IMR-90 (cell line): ENCODE measurements at regions not wholly inside any gene's neighbourhood (a gene's known extent, or its start where the extent isn't known, plus 50 kb on each side); places are given as distances from the start of the nearest gene placed in this dataset.

ENCODE experiments used
- ATAC-seq: fragments of 200-7000 bp; cut with Tn5 transposase; 2 replicates; pipeline ENCODE4 v1.9.1; 2020; ENCODE audit warnings: low read depth, mild to moderate bottlenecking, moderate library complexity
- BruUV-seq: library from RNA; stranded (reverse); fragments of 400-500 nt; replicated peaks from 2 replicates; lab custom pipeline; 2021; lab: Mats Ljungman, UMichigan
- CTCF ChIA-PET: fragments of 300-600 bp; formaldehyde crosslinking; extraction: SDS; loops from one replicate; lab custom pipeline; 2021; ENCODE audit warnings: antibody characterized with exemption; lab: Yijun Ruan, JAX
- POLR2A ChIA-PET: fragments of 300-600 bp; sonication (Branson Sonifier 250); formaldehyde crosslinking; loops from one replicate; lab custom pipeline; 2022; ENCODE audit warnings: antibody characterized with exemption; ENCODE audit not compliant: unreplicated experiment; lab: Charles Lee
- DNase-seq: peaks from one replicate; pipeline ENCODE4 v3.0.0; 2013
- H2AFZ ChIP-seq: replicated peaks from 2 replicates; pipeline ENCODE3; 2013; ENCODE audit warnings: low read length, mild to moderate bottlenecking; ENCODE audit not compliant: poor library complexity
- H2AK5ac ChIP-seq: 2 replicates; pipeline ENCODE4 v1.6.1; 2013; ENCODE audit warnings: low read depth, low read length, inconsistent platforms
- H2AK9ac ChIP-seq: replicated peaks from 2 replicates; pipeline ENCODE3; 2013; ENCODE audit warnings: mild to moderate bottlenecking, low read depth, low read length, moderate library complexity; ENCODE audit not compliant: poor library complexity
- H2BK120ac ChIP-seq: 2 replicates; pipeline ENCODE4 v1.6.1; 2013; ENCODE audit warnings: low read depth, low read length, inconsistent platforms
- H2BK15ac ChIP-seq: 3 replicates; pipeline ENCODE4 v1.6.1; 2013; ENCODE audit warnings: low read depth, low read length, inconsistent platforms
- H2BK20ac ChIP-seq: 2 replicates; pipeline ENCODE4 v1.6.1; 2013; ENCODE audit warnings: low read depth, mild to moderate bottlenecking, inconsistent platforms, low read length, moderate library complexity
- H2BK5ac ChIP-seq: 2 replicates; pipeline ENCODE4 v1.6.1; 2013; ENCODE audit warnings: mild to moderate bottlenecking, low read depth, low read length, inconsistent platforms; ENCODE audit not compliant: poor library complexity, severe bottlenecking
- H3K14ac ChIP-seq: replicated peaks from 2 replicates; pipeline ENCODE4 v1.6.1; 2013; ENCODE audit warnings: low read depth, low read length, inconsistent platforms
- H3K18ac ChIP-seq: 2 replicates; pipeline ENCODE4 v1.6.1; 2013; ENCODE audit warnings: low read depth, low read length, control low read depth
- H3K23ac ChIP-seq: 2 replicates; pipeline ENCODE4 v1.6.1; 2013; ENCODE audit warnings: low read depth, low read length, inconsistent platforms
- H3K27ac ChIP-seq: 2 replicates; pipeline ENCODE4 v1.5.1; 2013; ENCODE audit warnings: mild to moderate bottlenecking, control low read depth, low read length; ENCODE audit not compliant: insufficient read depth
- H3K27me3 ChIP-seq: 2 replicates; pipeline ENCODE4 v1.6.1; 2013; ENCODE audit warnings: low read length; ENCODE audit not compliant: control insufficient read depth, insufficient read depth
- H3K36me3 ChIP-seq: 2 replicates; pipeline ENCODE4 v1.6.1; 2013; ENCODE audit warnings: low read length, mixed read lengths; ENCODE audit not compliant: control insufficient read depth, insufficient read depth
- H3K4ac ChIP-seq: 2 replicates; pipeline ENCODE4 v1.6.1; 2013; ENCODE audit warnings: low read depth, low read length, inconsistent platforms
- H3K4me1 ChIP-seq: 2 replicates; pipeline ENCODE4 v1.6.1; 2013; ENCODE audit warnings: low read length, mixed read lengths; ENCODE audit not compliant: control insufficient read depth, insufficient read depth
- H3K4me2 ChIP-seq: 2 replicates; pipeline ENCODE4 v1.6.1; 2013; ENCODE audit warnings: low read depth, mild to moderate bottlenecking, control low read depth, low read length, moderate library complexity
- H3K4me3 ChIP-seq: 2 replicates; pipeline ENCODE4 v1.5.1; 2013; ENCODE audit warnings: low read depth, mild to moderate bottlenecking, control low read depth, low read length, moderate library complexity; ENCODE audit not compliant: insufficient read depth
- H3K56ac ChIP-seq: 2 replicates; pipeline ENCODE4 v1.6.1; 2013; ENCODE audit warnings: low read length, inconsistent platforms; ENCODE audit not compliant: insufficient read depth; ENCODE audit errors: extremely low read depth
- H3K79me1 ChIP-seq, 2 experiments: 2 replicates each; pipeline ENCODE4 v1.6.1; 2013; ENCODE audit warnings: low read length in 2 of 2, inconsistent platforms in 1 of 2, low read depth in 1 of 2
- H3K9ac ChIP-seq: 2 replicates; pipeline ENCODE4 v1.6.1; 2013; ENCODE audit warnings: low read depth, low read length, control low read depth
- H3K9me1 ChIP-seq: 2 replicates; pipeline ENCODE4 v1.6.1; 2013; ENCODE audit warnings: low read length, inconsistent platforms; ENCODE audit not compliant: insufficient read depth
- H3K9me3 ChIP-seq: 2 replicates; pipeline ENCODE4 v1.6.1; 2013; ENCODE audit warnings: low read length; ENCODE audit not compliant: control insufficient read depth, insufficient read depth
- H4K20me1 ChIP-seq: 2 replicates; pipeline ENCODE4 v1.6.1; 2013; ENCODE audit warnings: low read length, inconsistent platforms; ENCODE audit not compliant: insufficient read depth
- H4K5ac ChIP-seq: 2 replicates; pipeline ENCODE4 v1.6.1; 2013; ENCODE audit warnings: mild to moderate bottlenecking, low read depth, low read length, control low read depth
- H4K8ac ChIP-seq, 2 experiments: 2 replicates each; pipeline ENCODE4 v1.6.1; 2013; ENCODE audit warnings: low read depth in 2 of 2, low read length in 2 of 2, control low read depth in 1 of 2, inconsistent platforms in 1 of 2
- H4K91ac ChIP-seq: 2 replicates; pipeline ENCODE4 v1.6.1; 2013; ENCODE audit warnings: low read depth, low read length, inconsistent platforms; ENCODE audit not compliant: insufficient read depth
- BHLHE40 ChIP-seq: fragments of 150-350 bp; IDR thresholded peaks from 2 replicates; pipeline ENCODE4 v1.6.1; 2016; ENCODE audit warnings: mild to moderate bottlenecking, low read depth, low read length
- CHD1 ChIP-seq: IDR thresholded peaks from 2 replicates; pipeline ENCODE4 v1.6.1; 2012; ENCODE audit warnings: low read depth, low read length, improper control_type of control experiment
- CTCF ChIP-seq: conservative IDR thresholded peaks from 2 replicates; pipeline ENCODE4 v1.5.1; 2012; ENCODE audit warnings: mild to moderate bottlenecking, low read depth, low read length, improper control_type of control experiment
- FOS ChIP-seq: fragments of 150-350 bp; IDR thresholded peaks from 2 replicates; pipeline ENCODE4 v1.6.1; 2016; ENCODE audit warnings: low read depth, low read length
- MAZ ChIP-seq: IDR thresholded peaks from 2 replicates; pipeline ENCODE4 v1.6.1; 2012; ENCODE audit warnings: low read depth, mild to moderate bottlenecking, low read length, improper control_type of control experiment, moderate library complexity, borderline replicate concordance
- POLR2A ChIP-seq: IDR thresholded peaks from 2 replicates; pipeline ENCODE4 v1.6.1; 2012; ENCODE audit warnings: mild to moderate bottlenecking, low read depth, low read length
- RAD21 ChIP-seq: IDR thresholded peaks from 2 replicates; pipeline ENCODE4 v1.6.1; 2012; ENCODE audit warnings: low read length, improper control_type of control experiment
- RFX5 ChIP-seq: IDR thresholded peaks from 2 replicates; pipeline ENCODE4 v1.8.0; 2012; ENCODE audit warnings: low read depth, mild to moderate bottlenecking, low read length, moderate library complexity
- USF2 ChIP-seq: fragments of 150-350 bp; IDR thresholded peaks from 2 replicates; pipeline ENCODE4 v1.6.1; 2017; ENCODE audit warnings: mild to moderate bottlenecking, antibody characterized with exemption, low read length, low read depth
- WGBS, 2 experiments: methylation state at CpG; one replicate each; pipeline versions ENCODE4 v1.1.5 to v1.1.7; 2013; ENCODE audit warnings: missing lambda C conversion rate in 2 of 2; ENCODE audit not compliant: insufficient read length in 1 of 2; ENCODE audit errors: extremely low coverage in 2 of 2; 5-methylcytosine and 5-hydroxymethylcytosine counted together
- dilution Hi-C: fragments of 300-500 bp; cut with HindIII; formaldehyde crosslinking; loops from one replicate; pipeline ENCODE4 v1.14.3; 2018; ENCODE audit warnings: low sequenced_read_pairs; ENCODE audit not compliant: unreplicated experiment
- in situ Hi-C: fragments of 300-500 bp; cut with MboI; formaldehyde crosslinking; loops from 3 replicates; pipeline ENCODE4 v1.14.3; 2019; ENCODE audit warnings: low sequenced_read_pairs, inconsistent platforms, mixed read lengths
- intact Hi-C: fragments of 100-400 bp; cut with micrococcal nuclease; formaldehyde crosslinking; loops from 2 replicates; pipeline ENCODE4 v1.10.0; 2022

- Histone ChIP-seq H4K8ac (no peak overlapping the region), H2AFZ (no peak overlapping the region), H3K18ac (no peak overlapping the region), H3K4ac (no peak overlapping the region), H2AK9ac (no peak overlapping the region), H3K79me1 (no peaks in the 10 kb centered on the region), H2BK5ac (no peak overlapping the region), H2AK5ac (no peak overlapping the region), H3K27ac (no peak overlapping the region), H2BK20ac (no peak overlapping the region), H3K56ac (no peak overlapping the region), H3K9me3 (no peaks in the 10 kb centered on the region), H2BK120ac (no peak overlapping the region), H3K36me3 (no peaks in the 10 kb centered on the region), H3K4me1 (no peaks in the 10 kb centered on the region), H3K9ac (no peak overlapping the region), H3K14ac (no peak overlapping the region), H3K4me3 (no peak overlapping the region), H3K4me2 (no peak overlapping the region), H4K20me1 (no peaks in the 10 kb centered on the region), H3K9me1 (no peaks in the 10 kb centered on the region), H3K23ac (no peak overlapping the region), H2BK15ac (no peak overlapping the region), H4K91ac (no peak overlapping the region), H4K5ac (no peak overlapping the region), H3K27me3 (no peaks in the 10 kb centered on the region)
- intact Hi-C loops (no loop called here), dilution Hi-C loops (no loop called here), in situ Hi-C loops (no loop called here)
- DNase-seq (no peak), ATAC-seq (no peak)
- TF ChIP-seq BHLHE40 (no peak), CTCF (no peak), RFX5 (no peak), RAD21 (no peak), CHD1 (no peak), FOS (no peak), MAZ (no peak), POLR2A (no peak), USF2 (no peak)
- WGBS, 2 experiments, result 17% methylated on average over 2 of the region's 5 CpGs; no CpG with 5 or more reads in 1 of the 2 experiments
- ChIA-PET POLR2A (no interaction called here), CTCF (no interaction called here)
- BruUV-seq, result no TSS peak
Measured at GRCh38 chr20:57043091-57043490, 223.3 kb downstream of the BMP7 start.
